ENCODE measurements at regions not wholly inside any gene's neighbourhood (a gene's known extent, or its start where the extent isn't known, plus 50 kb on each side); places are given as distances from the start of the nearest gene placed in this dataset.

DNA sequence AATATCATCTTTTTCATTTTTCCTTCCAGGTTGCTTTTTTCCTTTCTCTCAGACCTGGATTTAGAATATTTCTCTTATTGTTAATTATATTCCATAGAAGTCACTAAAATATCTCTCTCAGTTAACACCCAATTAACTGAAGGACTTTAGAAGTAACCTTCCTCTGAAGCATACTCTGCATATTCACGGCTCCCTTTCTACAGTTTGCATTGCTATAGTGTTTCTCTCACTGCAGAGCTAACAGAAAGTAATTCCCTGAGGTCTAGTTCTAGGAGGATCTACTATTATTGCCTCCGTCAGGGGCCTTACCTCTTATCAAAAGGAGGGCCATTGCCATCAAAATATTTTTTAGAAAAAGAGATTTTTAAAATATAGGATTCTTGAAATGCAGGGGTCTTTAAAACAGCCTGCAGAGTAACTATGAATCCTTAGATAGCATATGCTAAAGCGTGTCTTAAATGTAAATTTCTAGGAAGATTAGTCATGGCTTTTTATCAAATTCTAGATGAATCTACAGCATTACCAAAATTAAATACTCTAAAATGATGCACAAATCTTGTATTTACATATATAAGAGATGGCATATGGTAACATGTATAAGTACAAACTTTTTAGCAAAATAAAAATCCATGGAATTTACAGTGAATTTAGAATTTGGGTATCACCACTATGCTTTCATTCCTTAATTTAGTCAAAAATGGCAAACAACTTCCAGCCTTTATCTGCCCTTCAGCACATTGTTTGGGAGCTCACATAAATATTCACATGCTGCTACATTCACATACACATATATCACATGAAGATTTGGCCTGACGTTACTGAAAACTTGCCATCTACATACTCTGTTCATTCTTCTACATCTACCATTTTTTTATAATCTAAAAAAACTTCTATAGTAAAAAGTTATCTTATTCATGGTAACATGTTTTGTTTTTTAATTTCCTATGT lies 696.8 kb downstream of the OTOL1 start:
- H2AFZ ChIP-seq, result no peak overlapping the region
- no peaks in the 10 kb centered on the region for H3K79me2 ChIP-seq
- no peak overlapping the region for H3K4me3 ChIP-seq (ENCODE audit: low read depth, low read length)
- H3K9ac ChIP-seq, result no peak overlapping the region
- no peaks in the 10 kb centered on the region for H3K36me3 ChIP-seq (ENCODE audit: control insufficient read depth, insufficient read depth, low read length)
- no peaks in the 10 kb centered on the region for H3K27me3 ChIP-seq (ENCODE audit: control insufficient read depth, insufficient read depth, low read length)
- TF ChIP-seq, protein P1, sequence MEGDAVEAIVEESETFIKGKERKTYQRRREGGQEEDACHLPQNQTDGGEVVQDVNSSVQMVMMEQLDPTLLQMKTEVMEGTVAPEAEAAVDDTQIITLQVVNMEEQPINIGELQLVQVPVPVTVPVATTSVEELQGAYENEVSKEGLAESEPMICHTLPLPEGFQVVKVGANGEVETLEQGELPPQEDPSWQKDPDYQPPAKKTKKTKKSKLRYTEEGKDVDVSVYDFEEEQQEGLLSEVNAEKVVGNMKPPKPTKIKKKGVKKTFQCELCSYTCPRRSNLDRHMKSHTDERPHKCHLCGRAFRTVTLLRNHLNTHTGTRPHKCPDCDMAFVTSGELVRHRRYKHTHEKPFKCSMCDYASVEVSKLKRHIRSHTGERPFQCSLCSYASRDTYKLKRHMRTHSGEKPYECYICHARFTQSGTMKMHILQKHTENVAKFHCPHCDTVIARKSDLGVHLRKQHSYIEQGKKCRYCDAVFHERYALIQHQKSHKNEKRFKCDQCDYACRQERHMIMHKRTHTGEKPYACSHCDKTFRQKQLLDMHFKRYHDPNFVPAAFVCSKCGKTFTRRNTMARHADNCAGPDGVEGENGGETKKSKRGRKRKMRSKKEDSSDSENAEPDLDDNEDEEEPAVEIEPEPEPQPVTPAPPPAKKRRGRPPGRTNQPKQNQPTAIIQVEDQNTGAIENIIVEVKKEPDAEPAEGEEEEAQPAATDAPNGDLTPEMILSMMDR (IDR thresholded peaks at IDR 0.05), result no peak
- no peak overlapping the region for H3K4me2 ChIP-seq (ENCODE audit: low read length)
- no peak overlapping the region for H3K27ac ChIP-seq
- H3K9me3 ChIP-seq (ENCODE audit: control insufficient read depth, low read length), result no peaks in the 10 kb centered on the region
- H3K4me1 ChIP-seq, result no peaks in the 10 kb centered on the region

DNA sequence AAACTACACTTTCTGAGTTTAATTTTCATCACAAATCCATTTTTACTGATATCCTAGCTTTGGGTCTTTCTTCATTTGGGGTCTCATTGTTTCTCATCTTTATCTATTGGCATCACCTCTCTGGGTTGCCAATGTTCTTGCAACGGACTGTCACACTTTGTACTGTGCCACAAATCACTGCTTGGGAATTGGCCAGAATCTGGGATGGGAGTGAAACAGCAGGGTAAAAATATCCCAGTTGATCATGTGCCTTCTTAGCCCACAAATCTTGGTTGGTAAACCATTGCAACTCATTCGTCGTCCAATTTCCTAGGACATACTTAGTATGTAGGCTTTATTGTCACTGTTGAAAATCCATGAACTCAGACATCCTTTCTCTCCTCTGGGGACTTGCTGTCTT lies 698.5 kb downstream of the OTOL1 start:
- no peak overlapping the region for H3K4me3 ChIP-seq (ENCODE audit: low read depth, low read length)
- H2AFZ ChIP-seq, result no peak overlapping the region
- TF ChIP-seq, protein P1 (IDR thresholded peaks at IDR 0.05), result no peak
- H3K9ac ChIP-seq, result no peak overlapping the region
- no peaks in the 10 kb centered on the region for H3K79me2 ChIP-seq
- no peaks in the 10 kb centered on the region for H3K36me3 ChIP-seq (ENCODE audit: control insufficient read depth, insufficient read depth, low read length)
- no peaks in the 10 kb centered on the region for H3K9me3 ChIP-seq (ENCODE audit: control insufficient read depth, low read length)
- H3K4me2 ChIP-seq (ENCODE audit: low read length), result no peak overlapping the region
- no peaks in the 10 kb centered on the region for H3K27me3 ChIP-seq (ENCODE audit: control insufficient read depth, insufficient read depth, low read length)
- no peaks in the 10 kb centered on the region for H3K4me1 ChIP-seq
- H3K27ac ChIP-seq, result no peak overlapping the region

DNA sequence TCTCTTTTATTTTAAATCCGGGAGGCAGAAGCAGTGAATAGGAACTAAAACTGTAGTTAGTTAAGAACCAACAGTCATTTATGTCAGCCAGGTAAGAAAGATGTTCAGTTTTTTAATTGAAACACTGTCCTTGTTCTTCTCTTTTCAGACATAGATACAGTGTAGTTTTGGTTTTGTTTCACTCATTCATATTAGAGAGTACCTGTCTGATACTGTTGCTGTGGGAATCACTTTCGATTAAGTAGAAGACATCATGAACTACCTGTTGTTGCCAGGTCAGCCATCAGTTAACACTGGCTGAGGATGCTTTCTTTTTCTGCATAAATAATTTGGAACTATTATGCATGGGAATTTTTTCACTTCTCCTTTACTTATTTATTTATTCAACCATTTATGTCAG lies 700.4 kb downstream of the OTOL1 start:
- Histone ChIP-seq H3K9me3 (ENCODE audit: control insufficient read depth, low read length) (no peaks in the 10 kb centered on the region), H3K4me1 (no peaks in the 10 kb centered on the region), H3K9ac (no peak overlapping the region), H3K79me2 (no peaks in the 10 kb centered on the region), H3K4me3 (ENCODE audit: low read depth, low read length) (no peak overlapping the region), H3K36me3 (ENCODE audit: control insufficient read depth, insufficient read depth, low read length) (no peaks in the 10 kb centered on the region), H3K27ac (no peak overlapping the region), H2AFZ (no peak overlapping the region), H3K4me2 (ENCODE audit: low read length) (no peak overlapping the region), H3K27me3 (ENCODE audit: control insufficient read depth, insufficient read depth, low read length) (no peaks in the 10 kb centered on the region)
- TF ChIP-seq, protein P1 (IDR thresholded peaks at IDR 0.05), result no peak

DNA sequence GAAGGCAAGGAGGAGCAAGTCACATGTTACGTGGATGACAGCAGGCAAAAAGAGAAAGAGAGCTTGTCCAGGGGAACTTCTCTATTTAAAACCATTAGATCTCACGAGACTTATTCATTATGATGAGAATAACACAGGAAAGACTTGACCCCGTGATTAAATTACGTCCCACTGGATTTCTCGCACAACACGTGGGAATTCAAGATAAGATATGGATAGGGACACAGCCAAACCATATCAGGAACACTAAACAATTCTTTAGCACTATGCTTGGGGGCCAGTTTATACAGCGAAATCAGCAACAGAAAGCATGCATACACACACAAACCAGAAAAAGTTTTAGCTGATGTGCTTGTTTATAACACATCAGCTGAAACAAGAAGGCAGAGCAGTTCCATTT lies 704.2 kb downstream of the OTOL1 start:
- no peaks in the 10 kb centered on the region for H3K9me3 ChIP-seq (ENCODE audit: control insufficient read depth, low read length)
- TF ChIP-seq, protein P1 (IDR thresholded peaks at IDR 0.05), result no peak
- H3K4me1 ChIP-seq, result no peaks in the 10 kb centered on the region

DNA sequence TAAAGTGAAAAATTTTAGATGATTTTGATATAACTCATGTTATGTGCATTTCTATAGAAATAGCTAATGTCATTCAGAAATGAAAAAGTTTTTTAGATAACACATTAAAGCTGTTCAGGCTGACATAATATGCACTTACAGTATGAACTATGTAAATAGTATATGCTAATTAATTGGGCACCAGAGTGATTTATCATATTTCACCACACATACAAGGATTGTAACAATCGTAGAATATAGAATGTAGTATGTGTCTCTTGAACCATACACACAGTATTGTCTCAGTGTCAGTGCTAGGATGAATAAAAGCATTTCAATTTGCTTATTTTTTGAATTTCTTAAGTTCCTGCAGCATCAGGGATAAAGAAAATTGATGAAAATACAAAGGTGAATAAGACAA lies 710.0 kb downstream of the OTOL1 start:
- no peaks in the 10 kb centered on the region for H3K36me3 ChIP-seq (ENCODE audit: control insufficient read depth, insufficient read depth, low read length)
- TF ChIP-seq, protein P1 (IDR thresholded peaks at IDR 0.05), result no peak
- H3K27ac ChIP-seq, result no peak overlapping the region

More for the DNA sequence above, 704.2 kb downstream of the OTOL1 start:
- Histone ChIP-seq H3K27me3 (ENCODE audit: control insufficient read depth, insufficient read depth, low read length) (no peaks in the 10 kb centered on the region), H3K4me3 (ENCODE audit: low read depth, low read length) (no peak overlapping the region), H2AFZ (no peak overlapping the region), H3K27ac (no peak overlapping the region), H3K36me3 (ENCODE audit: control insufficient read depth, insufficient read depth, low read length) (no peaks in the 10 kb centered on the region), H3K9ac (no peak overlapping the region), H3K4me2 (ENCODE audit: low read length) (no peak overlapping the region), H3K79me2 (no peaks in the 10 kb centered on the region)

More for the DNA sequence above, 710.0 kb downstream of the OTOL1 start:
- Histone ChIP-seq H3K79me2 (no peaks in the 10 kb centered on the region), H3K4me3 (ENCODE audit: low read depth, low read length) (no peak overlapping the region), H3K27me3 (ENCODE audit: control insufficient read depth, insufficient read depth, low read length) (no peaks in the 10 kb centered on the region), H3K4me1 (no peaks in the 10 kb centered on the region), H3K4me2 (ENCODE audit: low read length) (no peak overlapping the region), H3K9ac (no peak overlapping the region), H3K9me3 (ENCODE audit: control insufficient read depth, low read length) (no peaks in the 10 kb centered on the region), H2AFZ (no peak overlapping the region)

All from parathyroid adenoma (tissue), 2 donors.